ENCODE measurements at regions not wholly inside any gene's neighbourhood (a gene's known extent, or its start where the extent isn't known, plus 50 kb on each side); places are given as distances from the start of the nearest gene placed in this dataset.
"Not testable (repeated sequence)": the region's sequence is repeated elsewhere in the genome, so short reads cannot be mapped to it uniquely, and the experiment has no call there.

- no peak for DNase-seq
Measured at GRCh38 chr7:52006674-52007073, 690.1 kb upstream of the COBL start.

- no peak for DNase-seq
Measured at GRCh38 chr7:52005613-52006012, 689.0 kb upstream of the COBL start.

GRCh38 chr7:51995596-51996179 lies 679.1 kb upstream of the COBL start:
- DNase-seq: no peak

GRCh38 chr7:51982653-51983052 lies 666.0 kb upstream of the COBL start:
- no peak for DNase-seq

- DNase-seq: no peak
Measured at GRCh38 chr7:51980812-51981211, 664.2 kb upstream of the COBL start.

GRCh38 chr7:51980313-51980712 lies 663.7 kb upstream of the COBL start:
- DNase-seq: no peak

GRCh38 chr7:51977913-51978312 lies 661.3 kb upstream of the COBL start:
- DNase-seq: no peak

- DNase-seq: no peak
Measured at GRCh38 chr7:51973939-51974338, 657.3 kb upstream of the COBL start.

- no peak for DNase-seq
Measured at GRCh38 chr7:51973071-51973470, 656.5 kb upstream of the COBL start.

GRCh38 chr7:51970961-51971665 lies 654.5 kb upstream of the COBL start:
- DNase-seq: no peak

GRCh38 chr7:51968461-51968860 lies 651.9 kb upstream of the COBL start:
- DNase-seq: no peak

GRCh38 chr7:51965454-51965853 lies 648.8 kb upstream of the COBL start:
- no peak for DNase-seq

- DNase-seq: no peak
Measured at GRCh38 chr7:51961804-51962203, 645.2 kb upstream of the COBL start.

GRCh38 chr7:51950813-51951212 lies 634.2 kb upstream of the COBL start:
- no peak for DNase-seq

GRCh38 chr7:51949726-51950644 lies 633.4 kb upstream of the COBL start:
- DNase-seq: no peak

GRCh38 chr7:51930834-51931233 lies 614.2 kb upstream of the COBL start:
- no peak for DNase-seq

GRCh38 chr7:51929818-51930217 lies 613.2 kb upstream of the COBL start:
- DNase-seq: no peak

GRCh38 chr7:51927738-51928137 lies 611.1 kb upstream of the COBL start:
- DNase-seq: no peak

GRCh38 chr7:51918581-51918980 lies 602.0 kb upstream of the COBL start:
- no peak for DNase-seq

GRCh38 chr7:51901489-51901840 lies 584.9 kb upstream of the COBL start:
- DNase-seq: no peak

GRCh38 chr7:51900755-51901488 lies 584.3 kb upstream of the COBL start:
- DNase-seq: not testable (repeated sequence)

- DNase-seq: no peak
Measured at GRCh38 chr7:51899611-51900010, 583.0 kb upstream of the COBL start.

GRCh38 chr7:51882412-51882811 lies 565.8 kb upstream of the COBL start:
- DNase-seq: no peak

All from CD4-positive, alpha-beta T cell treated with Interleukin-17A for 1 hour (primary cell).